Astrocyte (in vitro differentiated cells and primary cell): ENCODE measurements at regions not wholly inside any gene's neighbourhood (a gene's known extent, or its start where the extent isn't known, plus 50 kb on each side); places are given as distances from the start of the nearest gene placed in this dataset.

Source experiments
- DNase-seq: peaks from one replicate; pipeline ENCODE4 v3.0.0-alpha.2; 2010; ENCODE audit warnings: low read depth
- FAIRE-seq: peaks from 2 replicates; lab custom pipeline; 2011; peaks lifted over from hg19 to GRCh38; lab: Jason Lieb, UNC
- H2AFZ ChIP-seq: 2 replicates; pipeline ENCODE4 v1.6.0; 2012; ENCODE audit warnings: low read depth, low read length, inconsistent platforms
- H3K27ac ChIP-seq: 2 replicates; pipeline ENCODE4 v1.5.1; 2011; ENCODE audit warnings: low read depth, low read length, inconsistent platforms
- H3K27me3 ChIP-seq: 2 replicates; pipeline ENCODE4 v1.6.0; 2011; ENCODE audit warnings: low read length, inconsistent platforms; ENCODE audit not compliant: insufficient read depth
- H3K36me3 ChIP-seq: 2 replicates; pipeline ENCODE4 v1.5.1; 2011; ENCODE audit warnings: low read length, inconsistent platforms; ENCODE audit not compliant: insufficient read depth
- H3K4me1 ChIP-seq: 2 replicates; pipeline ENCODE4 v1.5.1; 2011; ENCODE audit warnings: low read length, inconsistent platforms; ENCODE audit not compliant: insufficient read depth
- H3K4me2 ChIP-seq: 2 replicates; pipeline ENCODE4 v1.6.0; 2012; ENCODE audit warnings: low read length, inconsistent platforms
- H3K4me3 ChIP-seq: 2 replicates; pipeline ENCODE4 v1.5.1; 2011; ENCODE audit warnings: low read depth, mild to moderate bottlenecking, low read length, inconsistent platforms; ENCODE audit not compliant: insufficient read depth
- H3K79me2 ChIP-seq: 2 replicates; pipeline ENCODE4 v1.6.0; 2012; ENCODE audit warnings: mild to moderate bottlenecking, low read length, inconsistent platforms; ENCODE audit not compliant: insufficient read depth
- H3K9ac ChIP-seq: 2 replicates; pipeline ENCODE4 v1.6.0; 2012; ENCODE audit warnings: mild to moderate bottlenecking, low read length, inconsistent platforms
- H3K9me3 ChIP-seq: 2 replicates; pipeline ENCODE4 v1.5.1; 2012; ENCODE audit warnings: low read depth, mild to moderate bottlenecking, low read length, inconsistent platforms; ENCODE audit not compliant: insufficient read depth
- H4K20me1 ChIP-seq: 2 replicates; pipeline ENCODE4 v1.6.0; 2012; ENCODE audit warnings: low read length, inconsistent platforms; ENCODE audit not compliant: insufficient read depth
- H3K27ac Mint-ChIP-seq: one replicate; pipeline ENCODE4 v1.8.0; 2021; ENCODE audit warnings: mild to moderate bottlenecking, mixed read lengths; ENCODE audit not compliant: unreplicated experiment
- H3K27me3 Mint-ChIP-seq: one replicate; pipeline ENCODE4 v1.8.0; 2021; ENCODE audit warnings: low read depth, mixed read lengths; ENCODE audit not compliant: unreplicated experiment
- H3K36me3 Mint-ChIP-seq: one replicate; pipeline ENCODE4 v1.8.0; 2021; ENCODE audit warnings: low read depth, mixed read lengths; ENCODE audit not compliant: unreplicated experiment
- H3K4me1 Mint-ChIP-seq: one replicate; pipeline ENCODE4 v1.8.0; 2021; ENCODE audit warnings: low read depth, mixed read lengths; ENCODE audit not compliant: unreplicated experiment
- H3K4me3 Mint-ChIP-seq: one replicate; pipeline ENCODE4 v1.8.0; 2021; ENCODE audit warnings: mild to moderate bottlenecking, moderate library complexity, mixed read lengths; ENCODE audit not compliant: unreplicated experiment
- H3K9me3 Mint-ChIP-seq: one replicate; pipeline ENCODE4 v1.8.0; 2021; ENCODE audit warnings: mild to moderate bottlenecking, mixed read lengths; ENCODE audit not compliant: unreplicated experiment
- CTCF ChIP-seq: IDR thresholded peaks from 2 replicates; pipeline ENCODE4 v1.5.1; 2011; ENCODE audit warnings: low read depth, mild to moderate bottlenecking, inconsistent platforms, low read length, moderate library complexity; ENCODE audit not compliant: insufficient read depth
- EZH2 ChIP-seq: IDR thresholded peaks from 2 replicates; pipeline ENCODE4 v1.6.1; 2012; ENCODE audit warnings: mild to moderate bottlenecking, low read length, inconsistent platforms; ENCODE audit not compliant: insufficient read depth

- Histone ChIP-seq H3K79me2 (no peaks in the 10 kb centered on the region), H3K36me3 (no peaks in the 10 kb centered on the region), H3K4me2 (no peak overlapping the region), H3K4me1 (no peaks in the 10 kb centered on the region), H3K9me3 (peaks cover 6% of the 10 kb centered on the region), H3K9ac (no peak overlapping the region), H3K4me3 (no peak overlapping the region), H3K27ac (no peak overlapping the region), H4K20me1 (no peaks in the 10 kb centered on the region), H3K27me3 (no peaks in the 10 kb centered on the region), H2AFZ (no peak overlapping the region)
- Mint-ChIP-seq H3K4me1 (no peaks in the 10 kb centered on the region), H3K27me3 (no peaks in the 10 kb centered on the region), H3K4me3 (no peak overlapping the region), H3K27ac (no peak overlapping the region), H3K36me3 (no peaks in the 10 kb centered on the region), H3K9me3 (peaks cover 8% of the 10 kb centered on the region)
- FAIRE-seq: no peak
- no peak for DNase-seq
- TF ChIP-seq EZH2 (no peak), CTCF (no peak)
Observed at GRCh38 chr6:86453232-86453631, 484.1 kb upstream of the HTR1E start.

- Mint-ChIP-seq H3K27ac (no peak overlapping the region), H3K36me3 (no peaks in the 10 kb centered on the region), H3K9me3 (peaks cover 5% of the 10 kb centered on the region), H3K27me3 (no peaks in the 10 kb centered on the region), H3K4me3 (no peak overlapping the region), H3K4me1 (no peaks in the 10 kb centered on the region)
- Histone ChIP-seq H4K20me1 (no peaks in the 10 kb centered on the region), H3K4me3 (no peak overlapping the region), H3K9ac (no peak overlapping the region), H3K27me3 (no peaks in the 10 kb centered on the region), H3K27ac (no peak overlapping the region), H3K4me1 (no peaks in the 10 kb centered on the region), H3K9me3 (peaks cover 9% of the 10 kb centered on the region), H2AFZ (no peak overlapping the region), H3K79me2 (no peaks in the 10 kb centered on the region), H3K36me3 (no peaks in the 10 kb centered on the region), H3K4me2 (no peak overlapping the region)
- DNase-seq: no peak
- TF ChIP-seq CTCF: no peak
- FAIRE-seq: no peak
Observed at GRCh38 chr6:86448398-86448797, 488.9 kb upstream of the HTR1E start.

- no peaks in the 10 kb centered on the region for H3K9me3 Mint-ChIP-seq
- H4K20me1 ChIP-seq: no peaks in the 10 kb centered on the region
- peaks cover 3% of the 10 kb centered on the region for H3K9me3 ChIP-seq
- FAIRE-seq (no peak), DNase-seq (no peak)
- H3K9ac ChIP-seq: no peak overlapping the region
- no peaks in the 10 kb centered on the region for H3K27me3 ChIP-seq
- no peaks in the 10 kb centered on the region for H3K36me3 Mint-ChIP-seq
- H3K27me3 Mint-ChIP-seq: peaks cover 2% of the 10 kb centered on the region
- H3K4me1 ChIP-seq: no peaks in the 10 kb centered on the region
- no peaks in the 10 kb centered on the region for H3K36me3 ChIP-seq
- H3K4me3 Mint-ChIP-seq: no peak overlapping the region
- no peak overlapping the region for H3K4me2 ChIP-seq
- H3K79me2 ChIP-seq: no peaks in the 10 kb centered on the region
- H3K27ac Mint-ChIP-seq: no peak overlapping the region
- no peak overlapping the region for H2AFZ ChIP-seq
- TF ChIP-seq CTCF (no peak), EZH2 (no peak)
- H3K4me3 ChIP-seq: no peak overlapping the region
- no peaks in the 10 kb centered on the region for H3K4me1 Mint-ChIP-seq
- no peak overlapping the region for H3K27ac ChIP-seq
Observed at GRCh38 chr6:86440608-86441007, 496.7 kb upstream of the HTR1E start.
